Lower leg skin (tissue), 3 donors: ENCODE measurements at regions not wholly inside any gene's neighbourhood (a gene's known extent, or its start where the extent isn't known, plus 50 kb on each side); places are given as distances from the start of the nearest gene placed in this dataset.

Experiments
- CTCF ChIP-seq, 3 donors: fragments of 450-650 bp; IDR thresholded peaks; one replicate each; pipeline ENCODE4 v1.5.1; 2016; ENCODE audit warnings: antibody characterized with exemption in 3 of 3, mild to moderate bottlenecking in 3 of 3, moderate library complexity in 2 of 3
- POLR2A ChIP-seq, 2 donors: fragments of 450-650 bp; IDR thresholded peaks; one replicate each; pipeline ENCODE4 v1.6.1; 2016 to 2017; ENCODE audit warnings: antibody characterized with exemption in 2 of 2, mild to moderate bottlenecking in 1 of 2, moderate library complexity in 1 of 2

DNA sequence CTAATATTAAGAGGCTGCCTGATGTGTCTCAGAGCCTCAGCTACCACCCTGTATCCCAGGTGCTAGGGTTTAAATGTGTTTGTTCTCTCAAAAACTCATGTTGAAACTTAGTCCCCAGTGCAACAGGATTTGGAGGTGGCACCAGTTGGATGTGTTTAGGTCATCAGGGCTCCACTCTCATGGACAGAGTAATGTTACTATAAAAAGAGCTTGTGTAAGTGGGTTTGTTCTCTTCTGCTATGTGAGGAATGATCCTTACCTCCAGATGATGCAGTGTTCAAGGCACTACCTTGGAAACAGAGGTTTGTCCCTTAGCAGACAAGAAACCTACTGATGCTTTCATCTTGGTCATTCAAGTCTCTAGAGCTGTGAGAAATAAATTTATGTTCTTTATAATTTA lies 164.9 kb upstream of the EPHA7 start:
- TF ChIP-seq CTCF (IDR thresholded peaks at IDR 0.05): no peak
- TF ChIP-seq POLR2A (IDR thresholded peaks at IDR 0.05): no peak
